Osteocyte (in vitro differentiated cells): ENCODE measurements at regions not wholly inside any gene's neighbourhood (a gene's known extent, or its start where the extent isn't known, plus 50 kb on each side); places are given as distances from the start of the nearest gene placed in this dataset.

Experiments used
- DNase-seq: peaks from one replicate; pipeline ENCODE4 v3.0.0; 2021; ENCODE audit warnings: mixed read lengths; ENCODE audit not compliant: unreplicated experiment; ENCODE audit errors: extremely low spot score
- H3K27ac Mint-ChIP-seq: one replicate; pipeline ENCODE4 v1.8.0; 2021; ENCODE audit warnings: mild to moderate bottlenecking, mixed read lengths; ENCODE audit not compliant: unreplicated experiment
- H3K27me3 Mint-ChIP-seq: one replicate; pipeline ENCODE4 v1.8.0; 2021; ENCODE audit warnings: mixed read lengths; ENCODE audit not compliant: unreplicated experiment
- H3K36me3 Mint-ChIP-seq: one replicate; pipeline ENCODE4 v1.8.0; 2021; ENCODE audit warnings: mixed read lengths; ENCODE audit not compliant: unreplicated experiment
- H3K4me1 Mint-ChIP-seq: one replicate; pipeline ENCODE4 v1.8.0; 2021; ENCODE audit warnings: mixed read lengths; ENCODE audit not compliant: unreplicated experiment
- H3K4me3 Mint-ChIP-seq: one replicate; pipeline ENCODE4 v1.8.0; 2021; ENCODE audit warnings: mild to moderate bottlenecking, moderate library complexity, mixed read lengths; ENCODE audit not compliant: unreplicated experiment
- H3K9me3 Mint-ChIP-seq: one replicate; pipeline ENCODE4 v1.8.0; 2021; ENCODE audit warnings: mixed read lengths; ENCODE audit not compliant: unreplicated experiment
- TF ChIP-seq, protein P1 (sequence below): fragments of 200-600 bp; sonication (generic); IDR thresholded peaks from 2 replicates; pipeline ENCODE4 v1.5.0; 2021; ENCODE audit warnings: antibody characterized with exemption, mild to moderate bottlenecking, moderate library complexity

DNA sequence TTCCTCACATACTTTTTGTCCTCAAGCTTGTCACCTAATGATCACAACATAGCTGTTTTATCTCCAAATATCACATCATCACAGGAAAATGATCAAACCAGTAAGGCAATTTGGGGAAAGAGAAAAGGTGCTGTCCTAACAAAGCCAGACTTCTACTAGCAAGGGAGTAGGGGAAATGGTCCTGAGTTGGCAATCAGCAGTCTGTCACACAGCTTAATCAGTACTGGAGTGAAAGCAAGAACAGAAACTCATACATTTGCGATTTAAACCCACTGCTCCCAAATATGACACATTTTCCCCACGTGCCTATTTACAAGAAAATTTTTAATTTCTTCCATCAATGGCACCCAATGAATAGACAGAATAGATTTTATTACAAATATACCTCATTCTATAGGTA is 546.8 kb upstream of the FMR1 start:
- no peaks in the 10 kb centered on the region for H3K4me1 Mint-ChIP-seq
- DNase-seq: no peak

DNA sequence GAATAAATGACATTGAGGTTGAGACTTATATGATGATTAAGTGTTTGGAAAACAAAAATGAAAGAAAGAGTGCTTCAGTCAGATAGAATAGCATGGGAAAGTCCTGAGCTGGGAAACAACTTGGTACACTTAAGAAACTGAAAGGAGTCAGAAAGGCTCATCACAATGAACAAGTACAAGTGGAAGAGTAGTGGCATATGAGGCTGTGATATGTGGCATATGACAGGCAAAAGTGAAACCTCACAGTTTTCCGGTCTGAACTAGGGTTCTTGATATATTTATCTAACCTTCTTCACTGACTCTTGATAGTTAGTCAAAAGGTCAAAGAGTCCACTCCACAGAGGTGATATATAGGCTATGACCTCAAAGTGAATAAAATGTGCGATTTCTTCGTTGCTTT is 537.1 kb upstream of the CXorf51A start:
- no peak overlapping the region for H3K4me3 Mint-ChIP-seq
- no peak overlapping the region for H3K27ac Mint-ChIP-seq
- TF ChIP-seq, protein P1, sequence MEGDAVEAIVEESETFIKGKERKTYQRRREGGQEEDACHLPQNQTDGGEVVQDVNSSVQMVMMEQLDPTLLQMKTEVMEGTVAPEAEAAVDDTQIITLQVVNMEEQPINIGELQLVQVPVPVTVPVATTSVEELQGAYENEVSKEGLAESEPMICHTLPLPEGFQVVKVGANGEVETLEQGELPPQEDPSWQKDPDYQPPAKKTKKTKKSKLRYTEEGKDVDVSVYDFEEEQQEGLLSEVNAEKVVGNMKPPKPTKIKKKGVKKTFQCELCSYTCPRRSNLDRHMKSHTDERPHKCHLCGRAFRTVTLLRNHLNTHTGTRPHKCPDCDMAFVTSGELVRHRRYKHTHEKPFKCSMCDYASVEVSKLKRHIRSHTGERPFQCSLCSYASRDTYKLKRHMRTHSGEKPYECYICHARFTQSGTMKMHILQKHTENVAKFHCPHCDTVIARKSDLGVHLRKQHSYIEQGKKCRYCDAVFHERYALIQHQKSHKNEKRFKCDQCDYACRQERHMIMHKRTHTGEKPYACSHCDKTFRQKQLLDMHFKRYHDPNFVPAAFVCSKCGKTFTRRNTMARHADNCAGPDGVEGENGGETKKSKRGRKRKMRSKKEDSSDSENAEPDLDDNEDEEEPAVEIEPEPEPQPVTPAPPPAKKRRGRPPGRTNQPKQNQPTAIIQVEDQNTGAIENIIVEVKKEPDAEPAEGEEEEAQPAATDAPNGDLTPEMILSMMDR: no peak
- DNase-seq: no peak
- no peaks in the 10 kb centered on the region for H3K27me3 Mint-ChIP-seq
- H3K4me1 Mint-ChIP-seq: no peaks in the 10 kb centered on the region
- H3K36me3 Mint-ChIP-seq: no peaks in the 10 kb centered on the region
- H3K9me3 Mint-ChIP-seq: peaks cover 47% of the 10 kb centered on the region

More for the DNA sequence above, 546.8 kb upstream of the FMR1 start:
- H3K9me3 Mint-ChIP-seq: peaks cover 36% of the 10 kb centered on the region
- TF ChIP-seq, protein P1: no peak
- H3K27me3 Mint-ChIP-seq: no peaks in the 10 kb centered on the region
- H3K4me3 Mint-ChIP-seq: no peak overlapping the region
- H3K36me3 Mint-ChIP-seq: no peaks in the 10 kb centered on the region
- no peak overlapping the region for H3K27ac Mint-ChIP-seq

DNA sequence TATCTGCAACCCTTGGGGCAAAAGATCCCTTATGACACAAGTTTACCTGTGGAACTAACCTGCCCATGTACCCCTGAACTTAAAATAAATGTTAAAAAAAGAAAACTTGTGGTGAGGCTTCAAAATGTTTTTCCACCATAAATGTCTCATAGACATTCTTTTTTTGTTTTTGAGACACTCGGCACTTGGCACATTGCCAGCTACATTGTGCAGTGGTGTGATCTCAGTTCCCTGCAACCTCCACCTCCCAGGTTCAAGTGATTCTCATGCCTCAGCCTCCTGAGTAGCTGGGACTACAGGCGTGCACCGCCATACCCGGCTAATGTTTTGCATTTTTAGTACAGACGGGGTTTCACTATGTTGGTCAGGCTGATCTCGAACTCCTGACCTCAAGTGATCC is 528.9 kb upstream of the CXorf51A start:
- H3K9me3 Mint-ChIP-seq: peaks cover 34% of the 10 kb centered on the region
- no peak for DNase-seq
- no peaks in the 10 kb centered on the region for H3K36me3 Mint-ChIP-seq
- H3K27me3 Mint-ChIP-seq: no peaks in the 10 kb centered on the region
- TF ChIP-seq, protein P1: no peak
- no peak overlapping the region for H3K27ac Mint-ChIP-seq
- no peak overlapping the region for H3K4me3 Mint-ChIP-seq
- H3K4me1 Mint-ChIP-seq: no peaks in the 10 kb centered on the region

DNA sequence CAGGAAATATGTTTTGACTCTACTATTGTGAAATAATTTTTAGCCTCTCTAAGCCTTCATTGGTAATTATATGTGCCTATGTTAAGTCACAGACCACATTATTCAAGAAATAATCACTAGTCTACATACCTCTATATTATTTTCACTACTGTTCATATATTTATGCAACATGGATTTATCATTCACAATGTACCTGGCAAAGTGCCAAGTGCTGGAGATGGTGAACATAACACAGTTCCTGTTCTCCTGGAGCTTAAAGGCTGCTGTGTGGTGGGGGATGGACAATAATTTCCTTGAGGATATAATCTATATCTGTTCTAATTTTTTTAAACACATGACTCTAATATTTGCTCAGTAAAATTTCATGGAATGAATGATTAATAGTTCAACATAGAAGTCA is 527.7 kb upstream of the CXorf51A start:
- Mint-ChIP-seq H3K4me3 (no peak overlapping the region), H3K4me1 (no peaks in the 10 kb centered on the region), H3K9me3 (peaks cover 37% of the 10 kb centered on the region), H3K27me3 (no peaks in the 10 kb centered on the region), H3K36me3 (no peaks in the 10 kb centered on the region), H3K27ac (no peak overlapping the region)
- TF ChIP-seq, protein P1: no peak
- no peak for DNase-seq

DNA sequence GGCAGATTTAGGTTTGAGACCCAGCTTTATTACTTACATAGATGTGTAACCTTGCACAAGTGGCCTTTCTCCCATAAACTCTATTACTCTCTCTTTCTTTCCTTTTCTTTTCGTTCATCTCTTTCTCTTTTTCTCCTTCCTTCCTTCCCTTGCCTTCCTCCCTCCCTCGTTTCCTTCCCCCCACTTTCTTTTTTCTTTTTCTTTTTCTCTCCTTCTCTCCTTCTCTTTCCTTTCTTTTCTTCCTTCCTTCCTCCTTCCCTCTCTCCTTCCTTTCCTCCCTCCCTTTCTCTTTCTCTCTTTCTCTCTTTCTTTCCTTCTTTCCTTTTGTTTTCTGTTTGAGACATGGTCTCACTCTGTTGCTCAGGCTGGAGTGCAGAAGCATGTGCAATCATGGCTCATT is 526.4 kb upstream of the CXorf51A start:
- Mint-ChIP-seq H3K4me1 (no peaks in the 10 kb centered on the region), H3K9me3 (peaks cover 40% of the 10 kb centered on the region), H3K4me3 (no peak overlapping the region), H3K27me3 (no peaks in the 10 kb centered on the region), H3K36me3 (no peaks in the 10 kb centered on the region), H3K27ac (no peak overlapping the region)
- TF ChIP-seq, protein P1: no peak
- DNase-seq: no peak
